ENCODE measurements at regions not wholly inside any gene's neighbourhood (a gene's known extent, or its start where the extent isn't known, plus 50 kb on each side); places are given as distances from the start of the nearest gene placed in this dataset.

- TF ChIP-seq CTCF (conservative IDR thresholded peaks at IDR 0.05; ENCODE audit: low read depth, low read length): no peak
- no peak for TF ChIP-seq EZH2 (IDR thresholded peaks at IDR 0.05; ENCODE audit: low read length, unreplicated experiment)
These were observed 161.9 kb upstream of the ARHGAP42 start for GRCh38 chr11:100525197-100525596.

All from PC-3 (cell line).